ENCODE measurements at regions not wholly inside any gene's neighbourhood (a gene's known extent, or its start where the extent isn't known, plus 50 kb on each side); places are given as distances from the start of the nearest gene placed in this dataset.

GRCh38 chr4:153067376-153067775 is 131.3 kb downstream of the FHDC1 start:
- H3K4me1 Mint-ChIP-seq (ENCODE audit: low read depth): no peaks in the 10 kb centered on the region
- H3K36me3 Mint-ChIP-seq (ENCODE audit: low read depth): no peaks in the 10 kb centered on the region
- H3K27ac Mint-ChIP-seq: no peak overlapping the region
- H3K9me3 Mint-ChIP-seq: no peaks in the 10 kb centered on the region
- H3K4me3 Mint-ChIP-seq: no peak overlapping the region
- H3K27me3 Mint-ChIP-seq (ENCODE audit: low read depth): peaks cover 7% of the 10 kb centered on the region

- no peak overlapping the region for H3K27ac Mint-ChIP-seq
- H3K4me3 Mint-ChIP-seq: no peak overlapping the region
- peaks cover 11% of the 10 kb centered on the region for H3K27me3 Mint-ChIP-seq (ENCODE audit: low read depth)
- no peaks in the 10 kb centered on the region for H3K4me1 Mint-ChIP-seq (ENCODE audit: low read depth)
- H3K9me3 Mint-ChIP-seq: no peaks in the 10 kb centered on the region
- no peaks in the 10 kb centered on the region for H3K36me3 Mint-ChIP-seq (ENCODE audit: low read depth)
These were observed 132.6 kb downstream of the FHDC1 start for GRCh38 chr4:153068751-153069150.

GRCh38 chr4:153071958-153072598 is 132.2 kb upstream of the TRIM2 start:
- H3K4me3 Mint-ChIP-seq: no peak overlapping the region
- no peaks in the 10 kb centered on the region for H3K4me1 Mint-ChIP-seq (ENCODE audit: low read depth)
- H3K9me3 Mint-ChIP-seq: no peaks in the 10 kb centered on the region
- H3K36me3 Mint-ChIP-seq (ENCODE audit: low read depth): no peaks in the 10 kb centered on the region
- no peak overlapping the region for H3K27ac Mint-ChIP-seq
- peaks cover 23% of the 10 kb centered on the region for H3K27me3 Mint-ChIP-seq (ENCODE audit: low read depth)

- Mint-ChIP-seq H3K27ac (no peak overlapping the region), H3K27me3 (ENCODE audit: low read depth) (peaks cover 23% of the 10 kb centered on the region), H3K4me1 (ENCODE audit: low read depth) (no peaks in the 10 kb centered on the region), H3K9me3 (no peaks in the 10 kb centered on the region), H3K4me3 (no peak overlapping the region), H3K36me3 (ENCODE audit: low read depth) (no peaks in the 10 kb centered on the region)
These were observed 131.6 kb upstream of the TRIM2 start for GRCh38 chr4:153072661-153073060.

GRCh38 chr4:153074486-153074885 is 129.8 kb upstream of the TRIM2 start:
- Mint-ChIP-seq H3K27me3 (ENCODE audit: low read depth) (peaks cover 34% of the 10 kb centered on the region), H3K4me1 (ENCODE audit: low read depth) (no peaks in the 10 kb centered on the region), H3K4me3 (no peak overlapping the region), H3K27ac (no peak overlapping the region), H3K36me3 (ENCODE audit: low read depth) (no peaks in the 10 kb centered on the region), H3K9me3 (no peaks in the 10 kb centered on the region)

GRCh38 chr4:153074936-153075630 is 129.2 kb upstream of the TRIM2 start:
- H3K9me3 Mint-ChIP-seq: no peaks in the 10 kb centered on the region
- no peak overlapping the region for H3K27ac Mint-ChIP-seq
- H3K36me3 Mint-ChIP-seq (ENCODE audit: low read depth): no peaks in the 10 kb centered on the region
- H3K4me1 Mint-ChIP-seq (ENCODE audit: low read depth): no peaks in the 10 kb centered on the region
- no peak overlapping the region for H3K4me3 Mint-ChIP-seq
- H3K27me3 Mint-ChIP-seq (ENCODE audit: low read depth): peaks cover 40% of the 10 kb centered on the region

- Mint-ChIP-seq H3K4me1 (ENCODE audit: low read depth) (no peaks in the 10 kb centered on the region), H3K9me3 (no peaks in the 10 kb centered on the region), H3K4me3 (no peak overlapping the region), H3K27me3 (ENCODE audit: low read depth) (peaks cover 37% of the 10 kb centered on the region), H3K27ac (no peak overlapping the region), H3K36me3 (ENCODE audit: low read depth) (no peaks in the 10 kb centered on the region)
These were observed 128.3 kb upstream of the TRIM2 start for GRCh38 chr4:153075836-153076518.

- Mint-ChIP-seq H3K27me3 (ENCODE audit: low read depth) (peaks cover 41% of the 10 kb centered on the region), H3K36me3 (ENCODE audit: low read depth) (no peaks in the 10 kb centered on the region), H3K27ac (no peak overlapping the region), H3K9me3 (no peaks in the 10 kb centered on the region), H3K4me1 (ENCODE audit: low read depth) (no peaks in the 10 kb centered on the region), H3K4me3 (no peak overlapping the region)
These were observed 127.4 kb upstream of the TRIM2 start for GRCh38 chr4:153076861-153077260.

- no peaks in the 10 kb centered on the region for H3K9me3 Mint-ChIP-seq
- H3K4me1 Mint-ChIP-seq (ENCODE audit: low read depth): peaks cover 4% of the 10 kb centered on the region
- peaks cover 36% of the 10 kb centered on the region for H3K27me3 Mint-ChIP-seq (ENCODE audit: low read depth)
- no peak overlapping the region for H3K27ac Mint-ChIP-seq
- no peak overlapping the region for H3K4me3 Mint-ChIP-seq
- H3K36me3 Mint-ChIP-seq (ENCODE audit: low read depth): no peaks in the 10 kb centered on the region
These were observed 124.3 kb upstream of the TRIM2 start for GRCh38 chr4:153079857-153080391.

- H3K27ac Mint-ChIP-seq: no peak overlapping the region
- H3K4me3 Mint-ChIP-seq: no peak overlapping the region
- H3K4me1 Mint-ChIP-seq (ENCODE audit: low read depth): peaks cover 13% of the 10 kb centered on the region
- peaks cover 40% of the 10 kb centered on the region for H3K27me3 Mint-ChIP-seq (ENCODE audit: low read depth)
- no peaks in the 10 kb centered on the region for H3K9me3 Mint-ChIP-seq
- H3K36me3 Mint-ChIP-seq (ENCODE audit: low read depth): no peaks in the 10 kb centered on the region
These were observed 123.2 kb upstream of the TRIM2 start for GRCh38 chr4:153081006-153081580.

GRCh38 chr4:153081693-153082092 is 122.5 kb upstream of the TRIM2 start:
- no peaks in the 10 kb centered on the region for H3K36me3 Mint-ChIP-seq (ENCODE audit: low read depth)
- H3K27me3 Mint-ChIP-seq (ENCODE audit: low read depth): peaks cover 37% of the 10 kb centered on the region
- H3K4me1 Mint-ChIP-seq (ENCODE audit: low read depth): peaks cover 13% of the 10 kb centered on the region
- H3K9me3 Mint-ChIP-seq: no peaks in the 10 kb centered on the region
- no peak overlapping the region for H3K4me3 Mint-ChIP-seq
- no peak overlapping the region for H3K27ac Mint-ChIP-seq

GRCh38 chr4:153082322-153083301 is 121.6 kb upstream of the TRIM2 start:
- Mint-ChIP-seq H3K27ac (no peak overlapping the region), H3K4me1 (ENCODE audit: low read depth) (peaks cover 13% of the 10 kb centered on the region)

GRCh38 chr4:153083447-153083947 is 120.7 kb upstream of the TRIM2 start:
- Mint-ChIP-seq H3K4me3 (no peak overlapping the region), H3K36me3 (ENCODE audit: low read depth) (no peaks in the 10 kb centered on the region), H3K4me1 (ENCODE audit: low read depth) (peaks cover 13% of the 10 kb centered on the region), H3K27ac (no peak overlapping the region), H3K9me3 (no peaks in the 10 kb centered on the region), H3K27me3 (ENCODE audit: low read depth) (peaks cover 36% of the 10 kb centered on the region)

More at GRCh38 chr4:153082322-153083301, 121.6 kb upstream of the TRIM2 start:
- peaks cover 41% of the 10 kb centered on the region for H3K27me3 Mint-ChIP-seq (ENCODE audit: low read depth)
- no peak overlapping the region for H3K4me3 Mint-ChIP-seq
- no peaks in the 10 kb centered on the region for H3K36me3 Mint-ChIP-seq (ENCODE audit: low read depth)
- no peaks in the 10 kb centered on the region for H3K9me3 Mint-ChIP-seq

Measured in T-helper 1 cell treated with Interleukin-12 subunit alpha and Interleukin-12 subunit beta and Interleukin-4 antibody, amounts not matched to agents 30 μg/mL and 1 μg/mL, for 36 hours (primary cell).